Epithelial cell of prostate (primary cell): ENCODE measurements at regions not wholly inside any gene's neighbourhood (a gene's known extent, or its start where the extent isn't known, plus 50 kb on each side); places are given as distances from the start of the nearest gene placed in this dataset.
A peak's percentile ranks its signal among the peaks of the same experiment; 100 is the strongest.
"Not testable (repeated sequence)": the region's sequence is repeated elsewhere in the genome, so short reads cannot be mapped to it uniquely, and the experiment has no call there.

Experiments
- DNase-seq: peaks from one replicate; pipeline ENCODE4 v3.0.0-alpha.2; 2011; ENCODE audit warnings: low read depth, low spot score
- H3K27ac ChIP-seq: fragments of 450-650 bp; 2 replicates; pipeline ENCODE4 v1.5.1; 2017; ENCODE audit warnings: mild to moderate bottlenecking

- H3K27ac ChIP-seq = no peak overlapping the region
- DNase-seq = no peak
Measured at GRCh38 chr2:198659096-198659870, 798.5 kb downstream of the SATB2 start.

GRCh38 chr2:198657512-198658121 is 800.1 kb downstream of the SATB2 start:
- no peak overlapping the region for H3K27ac ChIP-seq
- DNase-seq = no peak

DNA sequence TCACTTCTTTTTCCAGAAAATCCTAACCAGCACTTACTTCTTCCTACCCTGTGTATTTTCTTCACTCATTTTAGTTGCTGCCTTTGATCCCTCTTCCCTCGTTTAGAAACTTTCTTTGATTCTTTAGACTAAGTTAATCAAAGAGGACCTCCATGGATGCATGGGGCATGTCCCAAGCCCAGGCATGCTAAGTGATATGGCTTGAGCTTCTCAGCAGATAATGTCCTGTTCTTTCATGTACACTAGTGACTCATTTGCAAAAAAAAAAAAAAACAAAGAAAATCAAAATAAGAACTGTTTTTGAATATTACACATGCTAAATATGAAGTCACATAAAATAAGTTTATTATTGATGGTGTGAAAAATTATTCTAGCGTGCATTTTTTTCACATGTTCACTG is 800.9 kb downstream of the SATB2 start:
- DNase-seq = no peak
- no peak overlapping the region for H3K27ac ChIP-seq

DNA sequence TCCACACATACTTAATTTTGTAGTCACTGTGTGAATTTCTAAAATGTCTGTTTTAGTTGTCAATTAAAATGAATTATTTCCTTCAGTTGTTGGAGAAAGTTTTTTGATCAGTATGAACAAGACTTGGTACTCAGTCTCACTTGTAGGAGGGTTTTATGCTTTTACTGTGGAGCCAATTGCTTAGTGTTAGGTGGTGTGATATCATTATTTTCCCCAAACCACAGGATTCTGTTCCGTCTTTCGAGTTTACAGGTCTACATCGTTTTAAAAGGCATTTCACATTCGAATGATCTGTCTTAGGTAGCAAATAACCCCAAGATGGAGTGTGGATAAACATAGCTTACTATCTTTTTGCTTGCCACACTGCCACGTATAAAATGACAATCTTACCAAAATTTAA is 803.1 kb downstream of the SATB2 start:
- H3K27ac ChIP-seq = no peak overlapping the region
- no peak for DNase-seq

GRCh38 chr2:198653311-198653710 is 804.4 kb downstream of the SATB2 start:
- DNase-seq = no peak
- no peak overlapping the region for H3K27ac ChIP-seq

GRCh38 chr2:198652461-198652860 is 805.3 kb downstream of the SATB2 start:
- DNase-seq = no peak
- no peak overlapping the region for H3K27ac ChIP-seq

GRCh38 chr2:198645816-198646215 is 811.9 kb downstream of the SATB2 start:
- H3K27ac ChIP-seq = no peak overlapping the region
- no peak for DNase-seq

DNA sequence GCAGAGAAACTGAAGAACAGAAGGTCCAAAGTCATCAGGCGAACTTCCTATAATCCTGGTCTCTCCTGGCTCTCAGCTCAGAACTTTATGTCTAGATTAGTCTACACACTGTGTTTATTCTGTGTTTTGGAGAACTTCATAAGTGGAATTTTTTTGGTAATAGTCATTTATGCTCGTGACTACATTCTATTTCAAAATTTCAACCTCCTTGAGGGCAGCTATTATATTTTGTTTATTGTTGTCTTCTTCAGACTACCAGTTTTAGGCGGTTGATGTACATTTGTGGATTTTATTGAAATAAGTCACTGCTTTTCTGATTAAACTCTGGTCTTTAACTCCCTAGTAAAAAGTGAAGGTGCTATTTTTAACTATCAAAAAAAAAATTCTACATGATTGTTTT is 816.6 kb downstream of the SATB2 start:
- no peak for DNase-seq
- no peak overlapping the region for H3K27ac ChIP-seq

DNA sequence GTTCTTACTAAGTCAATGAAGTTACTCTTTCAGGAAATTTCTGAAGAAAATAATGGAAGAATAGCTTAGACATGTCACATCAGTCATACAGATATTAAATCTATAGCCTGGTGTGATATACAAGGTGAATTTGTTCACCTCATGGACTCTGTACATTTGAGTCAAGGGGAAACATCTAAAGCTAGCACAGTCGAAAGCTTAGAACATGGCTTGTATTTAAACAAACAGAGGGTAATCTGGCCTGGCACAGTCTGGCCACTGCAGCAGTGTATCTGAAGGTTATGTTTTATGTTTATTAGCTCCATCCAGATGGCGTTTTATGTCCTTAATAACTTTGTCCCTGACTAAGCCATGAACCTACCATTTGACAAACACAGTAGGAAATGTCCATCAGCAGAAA is 817.3 kb downstream of the SATB2 start:
- DNase-seq = no peak
- no peak overlapping the region for H3K27ac ChIP-seq

DNA sequence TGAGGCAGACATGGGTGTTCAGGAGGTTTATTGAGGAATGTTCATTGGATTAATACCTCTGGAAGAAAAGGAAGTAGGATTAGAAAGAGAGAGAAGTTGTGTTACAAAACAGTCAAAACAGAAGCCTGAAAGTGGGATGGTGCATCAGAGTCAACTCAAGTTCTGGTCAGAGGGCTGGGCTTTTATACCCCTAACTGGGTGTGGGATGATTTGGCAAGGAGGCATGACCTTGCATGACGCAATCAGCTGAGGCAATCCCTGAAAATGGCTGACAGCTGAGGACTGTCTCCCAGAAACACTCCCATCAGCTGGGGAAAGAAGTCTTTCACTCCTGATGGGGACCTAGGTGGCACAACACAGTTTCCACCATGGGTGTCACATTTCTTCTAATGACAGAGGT is 818.2 kb downstream of the SATB2 start:
- DNase-seq = no peak
- H3K27ac ChIP-seq = no peak overlapping the region

DNA sequence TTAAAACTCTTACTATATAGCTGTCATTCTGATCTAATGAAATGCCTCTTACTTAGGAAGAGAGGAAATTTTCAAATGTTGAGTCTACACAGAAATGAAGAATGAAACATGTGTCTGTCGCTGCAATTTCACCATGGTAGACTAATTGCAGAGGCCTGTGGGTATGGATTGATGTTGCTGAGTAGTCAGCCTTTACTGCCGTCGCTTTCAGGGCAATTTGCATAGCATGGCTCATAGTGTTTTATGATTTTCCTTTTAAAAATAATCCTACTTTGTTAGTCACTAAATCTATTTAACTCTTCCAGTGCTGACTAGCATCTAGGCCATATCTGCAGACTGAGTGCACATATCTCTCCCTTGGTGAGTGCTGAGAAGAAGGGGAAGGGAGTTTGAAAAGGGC is 819.2 kb downstream of the SATB2 start:
- no peak for DNase-seq
- no peak overlapping the region for H3K27ac ChIP-seq

GRCh38 chr2:198630384-198630783 is 826.0 kb downstream of the PLCL1 start:
- no peak overlapping the region for H3K27ac ChIP-seq
- no peak for DNase-seq

GRCh38 chr2:198628596-198628995 is 824.2 kb downstream of the PLCL1 start:
- peak overlapping the region; percentile 54 for H3K27ac ChIP-seq
- no peak for DNase-seq

DNA sequence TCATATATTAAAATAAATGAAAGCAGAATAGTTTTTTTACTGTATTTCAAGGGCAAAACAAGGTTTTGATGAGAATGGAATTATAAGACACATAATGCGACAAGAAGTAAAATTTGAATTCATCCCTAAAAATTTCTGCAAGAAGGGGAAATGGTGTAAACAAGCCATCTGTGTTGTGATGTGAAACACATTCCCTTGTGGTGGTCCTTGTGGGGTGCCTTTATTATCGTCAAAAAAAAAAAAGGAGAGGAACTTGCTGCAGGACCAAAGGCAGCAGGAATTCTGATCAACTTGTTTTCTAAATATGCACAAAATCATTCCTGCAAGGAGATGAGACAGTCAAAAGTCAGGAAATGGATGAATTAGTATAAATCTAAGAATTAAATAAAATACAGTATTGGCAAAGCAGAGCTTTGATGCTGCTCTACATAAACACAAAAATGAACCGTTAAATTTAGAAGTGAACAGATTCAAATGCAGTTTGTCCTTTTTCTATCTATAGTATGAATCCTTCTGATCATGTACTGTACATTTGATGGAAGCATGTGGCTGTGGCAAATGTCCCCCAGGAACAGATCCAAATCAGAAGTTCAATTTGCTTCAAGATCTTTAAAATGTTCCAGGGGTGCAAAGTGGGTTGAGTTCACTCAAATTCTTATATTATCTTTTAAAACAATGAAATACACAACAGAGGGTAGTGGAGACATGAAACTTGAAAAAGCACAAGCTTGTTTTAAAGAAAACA is 818.8 kb downstream of the PLCL1 start:
- DNase-seq = no peak
- no peak overlapping the region for H3K27ac ChIP-seq

- no peak overlapping the region for H3K27ac ChIP-seq
- DNase-seq = no peak
Measured at GRCh38 chr2:198615972-198616371, 811.6 kb downstream of the PLCL1 start.

DNA sequence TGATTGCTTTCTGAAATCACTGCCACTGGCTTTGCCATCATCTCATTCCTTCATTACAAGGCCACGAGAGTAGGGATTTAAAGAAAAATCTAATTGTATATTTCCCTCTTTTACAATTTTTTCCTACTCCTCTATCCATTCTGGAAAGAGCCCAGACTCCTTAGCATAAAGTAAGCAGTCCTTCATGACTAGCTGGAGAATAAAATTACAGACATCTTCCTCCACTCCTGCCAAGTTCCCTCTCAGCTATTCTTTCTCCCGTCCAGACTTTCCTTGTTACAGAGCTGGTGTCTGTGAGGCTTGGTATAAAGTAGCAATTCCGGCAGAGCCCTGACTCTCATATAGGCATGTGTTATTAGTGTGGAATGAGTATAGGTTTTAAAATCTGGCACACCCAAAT is 806.8 kb downstream of the PLCL1 start:
- no peak overlapping the region for H3K27ac ChIP-seq
- DNase-seq = no peak

GRCh38 chr2:198604599-198604998 is 800.2 kb downstream of the PLCL1 start:
- no peak for DNase-seq
- no peak overlapping the region for H3K27ac ChIP-seq

DNA sequence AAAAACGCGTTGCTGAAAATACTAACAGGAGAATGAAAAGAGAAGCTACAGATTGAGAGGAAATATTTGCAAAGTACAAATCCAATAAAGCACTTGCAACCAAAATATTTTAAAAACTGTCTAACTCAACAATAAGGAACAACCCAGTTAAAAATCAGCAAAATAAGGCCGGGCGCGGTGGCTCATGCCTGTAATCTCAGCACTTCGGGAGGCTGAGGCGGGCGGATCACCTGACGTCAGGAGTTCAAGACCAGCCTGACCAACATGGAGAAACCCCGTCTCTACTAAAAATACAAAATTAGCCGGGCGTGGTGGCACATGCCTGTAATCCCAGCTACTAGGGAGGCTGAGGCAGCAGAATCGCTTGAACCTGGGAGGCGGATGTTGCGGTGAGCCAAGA is 798.6 kb downstream of the PLCL1 start:
- DNase-seq, H3K27ac ChIP-seq: not testable (repeated sequence)

GRCh38 chr2:198597648-198598047 is 793.3 kb downstream of the PLCL1 start:
- no peak overlapping the region for H3K27ac ChIP-seq
- no peak for DNase-seq

GRCh38 chr2:198596985-198597384 is 792.6 kb downstream of the PLCL1 start:
- no peak overlapping the region for H3K27ac ChIP-seq
- no peak for DNase-seq

- no peak overlapping the region for H3K27ac ChIP-seq
- no peak for DNase-seq
Measured at GRCh38 chr2:198595721-198596120, 791.3 kb downstream of the PLCL1 start.
